NCI-H2227 treated with DMSO at 0.1 percent for 48 hours (cell line): ENCODE measurements at regions not wholly inside any gene's neighbourhood (a gene's known extent, or its start where the extent isn't known, plus 50 kb on each side); places are given as distances from the start of the nearest gene placed in this dataset.

Experiments used
- DNase-seq: peaks from one replicate; lab custom pipeline; 2025; lab: John Stamatoyannopoulos, UW

DNA sequence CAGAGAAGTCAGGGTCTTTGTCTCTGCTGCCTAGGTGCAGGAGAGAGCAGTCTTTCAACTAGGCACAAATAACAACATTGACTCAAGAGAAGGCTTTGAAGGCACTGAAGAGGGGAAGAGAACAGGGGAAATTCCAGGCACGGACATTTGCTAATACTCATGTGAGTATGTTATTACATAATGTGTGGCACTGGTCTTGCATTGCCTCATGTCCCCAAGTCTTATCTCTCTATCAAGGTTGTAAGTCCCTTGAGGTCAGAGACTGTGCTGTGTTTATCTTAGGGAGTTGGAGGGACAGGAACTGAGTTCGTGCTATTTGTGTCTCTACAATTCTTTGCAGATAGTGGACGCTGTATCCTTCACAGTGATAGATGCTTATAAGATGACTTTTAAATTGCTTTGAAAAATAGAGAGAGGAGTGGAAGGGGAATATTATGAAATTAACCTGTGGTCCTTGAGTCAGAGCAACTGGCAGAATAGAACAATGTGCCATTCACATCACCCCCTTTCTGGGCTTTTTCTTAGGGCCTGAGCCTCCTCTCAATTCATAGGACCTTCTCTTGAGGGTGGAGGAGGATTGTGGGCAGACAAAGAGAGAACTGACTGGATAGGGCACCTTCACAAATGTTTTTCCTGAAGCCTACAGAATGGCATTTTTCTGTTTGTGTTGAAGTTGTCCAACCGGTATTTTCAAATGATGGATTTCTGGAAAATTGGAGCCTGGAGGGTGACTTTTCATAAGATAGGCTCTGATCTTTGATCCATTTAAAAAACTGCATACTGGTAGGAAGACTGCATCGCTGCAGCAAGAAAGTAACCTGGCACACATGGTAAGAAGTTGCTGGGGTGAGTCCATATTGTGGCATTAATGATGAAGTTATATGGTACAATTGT, 96.6 kb upstream of the CXCR4 start:
- DNase-seq: no peak

DNA sequence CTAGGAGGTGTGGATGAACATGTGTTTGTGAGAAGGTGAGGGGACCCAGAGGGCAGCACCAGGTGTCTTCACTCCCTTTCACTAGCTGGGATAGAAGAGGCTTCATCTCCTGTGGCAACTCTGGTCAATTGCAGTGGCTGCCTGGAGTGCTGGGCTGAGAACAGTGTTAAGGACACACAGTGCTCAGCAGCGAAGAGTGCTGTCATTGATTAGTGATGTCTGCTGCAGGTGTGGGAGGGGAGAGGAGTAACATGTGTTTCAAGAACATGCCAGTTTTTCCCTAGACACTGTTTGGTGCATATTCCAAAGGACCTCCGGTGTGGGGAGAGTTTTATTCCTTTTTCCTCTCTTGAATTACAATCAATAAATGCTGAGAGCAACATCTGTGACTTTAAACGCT, 95.9 kb upstream of the CXCR4 start:
- DNase-seq: no peak

DNA sequence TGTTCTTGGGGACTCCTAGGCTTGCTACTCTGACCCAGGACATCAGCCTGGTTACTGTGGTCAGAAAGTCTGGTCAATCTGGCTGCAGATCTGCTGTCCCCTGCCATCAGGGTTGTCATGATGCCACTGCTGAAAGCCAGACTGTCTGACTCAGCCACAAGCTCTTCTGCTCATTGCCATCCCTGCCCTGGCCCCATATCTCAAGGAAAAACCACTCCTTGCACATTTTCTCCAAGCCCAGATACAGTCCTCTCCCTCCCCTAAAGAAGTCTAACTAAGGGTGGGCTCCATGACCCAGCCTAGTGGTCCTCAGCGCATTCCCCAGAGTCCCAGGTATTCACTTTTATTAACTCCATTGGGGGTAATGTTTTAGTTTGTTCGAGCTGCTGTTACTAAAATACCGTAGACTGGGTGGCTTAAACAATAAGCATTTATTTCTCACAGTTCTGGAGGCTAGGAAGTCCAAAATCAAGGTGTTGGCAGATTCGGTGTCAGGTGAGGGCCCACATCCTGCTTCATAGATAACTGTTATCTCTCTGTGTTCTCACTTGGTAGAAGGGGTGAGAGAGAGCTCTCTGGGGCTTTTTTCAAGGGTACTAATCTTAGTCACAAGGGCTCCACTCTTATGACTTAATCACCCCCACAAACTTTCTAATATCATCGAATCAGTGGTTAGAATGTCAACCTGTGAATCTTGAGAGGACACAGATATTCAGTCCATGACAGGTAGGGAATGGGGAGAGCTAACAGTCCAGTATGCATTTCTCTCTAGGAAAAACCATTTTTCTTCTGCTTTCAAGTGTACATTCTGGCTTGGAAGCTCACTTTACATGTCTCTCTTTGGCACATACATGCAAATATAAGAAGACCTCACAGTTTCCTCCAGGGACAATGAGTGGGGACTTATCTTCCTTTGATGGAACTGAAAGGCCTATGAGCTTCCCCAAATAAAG, 94.8 kb upstream of the CXCR4 start:
- DNase-seq: no peak

DNA sequence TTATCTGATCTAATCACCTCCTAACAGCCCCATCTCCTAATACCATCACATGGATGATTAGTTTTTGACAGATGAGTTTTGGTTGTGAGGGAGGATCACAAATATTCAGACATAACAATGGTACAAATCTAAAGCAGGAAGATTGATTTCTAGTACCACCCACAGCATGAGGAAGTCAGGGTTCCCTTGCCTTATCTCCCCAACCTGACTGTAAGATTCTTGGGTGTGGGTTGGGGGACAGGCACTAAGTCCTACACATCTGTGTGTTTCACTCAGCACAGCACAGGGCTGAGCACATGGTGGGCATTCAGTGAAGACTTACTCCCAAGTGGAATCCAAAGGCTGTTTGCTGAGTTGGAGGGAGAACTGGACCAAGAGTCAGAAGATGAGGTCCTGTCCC, 93.8 kb upstream of the CXCR4 start:
- DNase-seq: no peak

DNA sequence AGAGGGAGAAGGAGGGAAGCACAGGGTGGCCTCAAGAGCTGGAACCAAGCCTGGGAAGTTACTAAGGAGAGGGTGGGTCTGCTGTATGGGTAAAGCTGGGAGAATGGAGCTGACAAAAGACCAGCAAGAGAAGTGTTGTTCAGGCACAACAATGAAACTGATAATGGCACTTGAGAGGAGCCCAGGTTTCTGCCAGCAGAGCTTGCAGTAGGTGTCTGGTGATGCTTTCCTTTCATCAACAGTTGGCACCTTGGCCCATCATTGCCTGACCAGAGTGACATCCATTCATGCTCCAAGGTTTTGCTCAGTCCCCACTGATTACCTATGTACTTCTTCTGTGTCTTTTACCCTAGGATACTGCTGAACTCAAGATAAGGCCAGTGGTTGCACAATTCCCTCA, 92.9 kb upstream of the CXCR4 start:
- DNase-seq: no peak

DNA sequence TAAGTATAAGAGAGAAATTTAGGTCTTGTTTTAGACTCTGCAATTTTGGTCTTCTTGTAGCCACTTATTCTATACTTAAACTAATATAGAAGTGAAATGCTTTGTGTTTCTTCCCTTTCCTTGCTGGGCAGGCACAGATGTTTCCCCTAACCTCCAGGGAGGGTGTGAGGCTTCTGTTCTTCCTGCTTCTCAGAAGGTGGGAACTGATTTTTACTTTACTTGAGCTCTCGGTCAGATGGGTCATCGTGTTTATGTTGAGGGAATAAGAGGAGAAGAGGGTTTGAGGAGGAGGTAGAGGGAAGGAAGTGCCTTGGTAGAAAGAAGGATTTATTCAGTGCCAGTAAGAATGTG, 92.5 kb upstream of the CXCR4 start:
- no peak for DNase-seq

DNA sequence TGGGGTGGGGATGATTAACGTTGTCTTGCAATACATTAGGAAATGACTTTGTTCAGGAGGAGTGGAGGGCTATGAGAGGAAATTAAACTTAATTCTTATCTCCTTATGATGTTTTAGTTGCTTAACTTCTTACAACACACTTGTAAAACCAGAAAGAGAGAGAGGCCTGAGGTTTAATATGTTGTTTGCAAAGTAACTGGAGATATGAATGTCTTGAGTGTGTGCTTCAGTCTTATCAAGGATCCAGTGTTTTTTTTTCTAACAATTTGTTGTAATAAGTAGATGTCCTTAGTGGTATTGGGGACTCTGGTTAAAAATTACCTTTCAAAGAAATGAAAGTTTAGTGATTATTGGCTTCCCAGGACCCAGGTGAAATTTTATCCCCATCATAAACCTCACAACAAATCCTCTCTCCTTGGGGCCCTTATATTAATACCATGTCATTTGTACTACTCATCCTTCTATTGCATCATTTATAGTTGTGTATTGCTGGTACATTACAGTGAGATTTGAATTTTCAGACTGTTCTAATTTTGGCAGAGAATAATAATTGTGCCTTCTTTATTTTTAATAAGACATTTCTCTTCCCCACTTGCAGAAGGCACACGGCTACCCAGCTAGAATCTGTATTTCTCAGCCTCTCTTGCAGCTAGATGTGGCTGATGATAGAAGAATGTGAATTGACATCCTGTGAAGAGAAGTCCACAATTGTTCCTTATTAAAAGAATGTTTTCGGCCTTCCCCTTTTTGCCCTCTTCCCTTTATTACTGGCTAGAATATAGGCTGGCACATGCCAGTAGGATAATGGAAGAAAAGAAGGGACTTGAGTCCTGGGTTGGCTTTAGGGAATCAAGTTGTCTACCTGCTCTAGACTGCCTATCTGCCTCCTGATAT, 91.9 kb upstream of the CXCR4 start:
- DNase-seq: no peak

DNA sequence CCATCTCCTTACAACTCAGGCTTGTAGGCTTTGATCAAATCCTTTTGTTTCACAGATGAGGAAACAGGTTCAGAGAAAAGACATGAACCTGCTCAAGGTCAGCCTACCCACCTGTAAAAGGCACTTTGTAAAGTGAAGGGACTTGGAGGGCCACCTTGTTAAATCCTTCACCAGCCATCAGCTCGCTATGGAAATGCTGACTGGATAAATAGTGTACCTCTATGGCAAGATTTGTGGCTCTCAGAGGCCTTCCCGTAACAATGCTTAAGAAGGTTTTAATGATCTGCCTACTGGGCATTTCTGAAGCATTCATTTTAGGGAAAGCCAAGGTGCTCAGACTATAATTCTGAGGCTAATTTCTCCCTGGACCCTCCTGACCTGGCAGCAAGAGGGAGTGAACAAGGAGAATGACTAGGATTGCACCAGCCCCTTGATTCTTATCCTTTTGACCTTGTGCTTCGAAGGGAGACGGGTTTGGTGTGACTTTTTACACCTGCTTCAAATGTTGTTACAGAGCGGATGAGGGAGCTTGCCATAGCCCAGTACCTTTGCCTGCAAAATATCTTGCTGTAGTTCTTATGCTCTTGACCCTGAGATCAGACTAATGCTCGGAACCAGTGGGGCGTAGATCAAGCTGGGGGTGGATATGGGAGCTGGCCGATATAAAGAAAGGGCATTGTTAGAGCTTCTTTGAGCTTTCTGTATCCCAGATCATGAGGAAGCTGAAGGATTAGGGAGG, 90.9 kb upstream of the CXCR4 start:
- no peak for DNase-seq

DNA sequence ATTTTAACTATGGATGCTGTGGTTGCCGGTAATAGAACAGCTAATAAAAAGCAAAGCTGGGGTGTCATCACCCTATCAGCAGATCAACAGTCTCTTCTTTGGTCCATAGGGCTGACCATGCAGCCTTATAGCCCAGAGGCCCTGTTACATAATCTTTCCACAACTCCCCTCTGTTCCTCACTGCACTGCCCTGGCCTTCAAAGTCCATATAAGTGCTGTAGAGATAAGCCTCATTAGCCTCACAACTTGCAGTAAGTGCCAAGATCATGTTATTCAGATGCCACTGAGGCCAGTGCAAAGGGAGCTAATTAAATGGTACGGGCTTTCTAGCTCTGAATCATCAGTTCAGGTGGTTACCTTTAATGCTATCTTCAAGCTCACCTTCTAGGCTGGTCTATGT, 89.7 kb upstream of the CXCR4 start:
- DNase-seq: no peak

DNA sequence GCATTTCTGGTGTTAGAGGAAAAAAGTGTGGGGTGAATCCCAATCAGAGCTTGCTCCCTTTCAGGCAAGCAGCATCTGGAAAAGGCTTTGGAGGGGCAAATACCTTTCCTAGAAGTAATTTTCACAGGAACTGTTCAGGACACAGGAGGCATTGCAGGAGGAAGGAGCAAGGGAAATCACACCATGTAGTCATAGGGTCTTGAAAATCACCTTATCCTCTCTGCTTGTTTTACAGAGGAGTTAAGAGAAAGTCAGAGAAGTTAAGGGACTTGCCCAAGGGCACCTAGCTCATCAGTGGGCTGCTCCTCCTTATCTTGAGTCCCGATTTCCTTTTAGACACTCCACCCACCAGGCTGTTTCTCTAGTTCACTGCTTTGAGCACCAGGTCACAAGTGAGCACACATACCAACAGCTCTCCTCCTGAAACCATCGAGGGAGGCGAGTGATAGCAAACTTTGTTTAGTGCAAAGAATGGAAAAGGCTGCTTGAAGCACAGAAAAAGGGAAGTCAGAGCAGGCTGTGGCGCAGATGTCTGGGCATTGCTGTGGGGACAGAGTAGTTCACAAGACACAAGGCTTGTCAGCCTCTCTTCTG, 89.2 kb upstream of the CXCR4 start:
- no peak for DNase-seq

DNA sequence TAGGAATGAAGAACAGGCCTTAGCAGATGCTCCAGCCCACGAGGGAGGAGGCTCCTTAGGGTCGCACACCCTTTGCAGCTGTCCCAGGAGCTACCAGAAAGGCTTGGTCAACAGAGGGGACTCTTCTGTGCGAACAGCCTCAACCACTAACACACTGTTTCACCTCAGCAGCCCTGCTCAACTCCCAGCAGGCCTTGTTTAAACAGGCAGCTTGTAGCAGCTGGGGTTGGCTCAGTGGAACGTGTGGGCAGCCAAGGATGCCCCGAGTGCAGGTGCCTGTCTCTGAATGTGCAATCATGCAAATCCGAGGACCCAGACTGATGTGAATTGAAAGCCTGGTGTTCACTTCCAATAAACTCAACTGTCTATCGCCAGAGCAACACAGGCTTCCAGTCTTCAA, 88.7 kb upstream of the CXCR4 start:
- no peak for DNase-seq

DNA sequence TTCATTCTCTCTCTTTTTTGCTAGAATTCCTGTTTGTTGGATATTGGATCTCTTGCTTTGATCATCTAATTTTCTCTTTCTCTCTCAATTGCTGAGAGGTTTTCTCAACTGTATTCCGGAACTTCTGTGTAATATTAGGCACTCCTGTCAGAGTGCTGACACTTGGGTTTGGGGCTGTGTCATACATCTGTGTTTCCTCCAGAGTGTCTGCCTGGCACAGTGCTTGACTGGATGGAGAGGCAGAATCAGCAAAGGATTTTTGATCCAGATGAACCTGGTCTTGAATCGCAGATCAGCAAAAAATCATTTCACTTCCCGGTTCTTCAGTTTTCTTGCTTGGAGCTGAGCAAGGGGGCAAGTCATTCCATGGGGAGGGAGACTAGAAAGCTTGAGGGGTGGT, 87.7 kb upstream of the CXCR4 start:
- DNase-seq: no peak

DNA sequence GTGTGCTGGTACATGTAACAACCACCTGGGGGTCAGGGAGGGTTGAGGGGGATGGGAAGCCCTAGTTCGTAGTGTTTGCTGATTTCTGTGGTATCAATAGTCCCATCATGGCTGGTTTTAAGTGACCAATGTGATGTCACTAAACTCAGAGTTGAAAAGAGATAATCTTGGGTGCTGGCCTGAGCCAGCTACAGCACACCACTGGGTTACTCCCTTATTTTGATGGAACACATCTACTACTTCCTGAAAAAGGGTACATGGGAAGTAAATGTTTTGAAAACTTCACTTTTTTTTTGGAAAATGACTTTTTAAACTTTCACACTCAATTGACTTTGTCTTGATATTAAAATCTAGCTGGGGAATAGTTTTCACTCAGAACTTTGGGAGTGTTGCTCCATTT, 87.0 kb upstream of the CXCR4 start:
- no peak for DNase-seq

DNA sequence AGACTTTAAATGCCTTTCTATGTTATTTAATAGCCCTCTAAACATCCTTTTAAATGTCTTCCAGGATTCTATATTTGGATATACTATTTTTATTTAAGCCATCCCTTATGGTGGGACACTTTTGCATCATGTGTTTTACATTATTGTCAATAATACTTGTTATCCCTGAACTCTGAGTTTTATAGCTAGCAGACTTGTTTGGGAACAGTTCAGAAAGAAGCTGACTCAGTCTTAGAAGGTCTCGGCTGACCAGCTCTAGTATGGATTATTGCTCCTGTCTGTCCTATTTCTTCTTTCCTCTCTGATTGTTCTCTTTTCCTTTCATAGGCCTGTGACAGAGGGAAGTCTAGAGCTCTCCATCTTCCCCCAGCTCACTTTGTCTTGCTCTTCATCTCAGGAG, 77.3 kb upstream of the CXCR4 start:
- no peak for DNase-seq

DNA sequence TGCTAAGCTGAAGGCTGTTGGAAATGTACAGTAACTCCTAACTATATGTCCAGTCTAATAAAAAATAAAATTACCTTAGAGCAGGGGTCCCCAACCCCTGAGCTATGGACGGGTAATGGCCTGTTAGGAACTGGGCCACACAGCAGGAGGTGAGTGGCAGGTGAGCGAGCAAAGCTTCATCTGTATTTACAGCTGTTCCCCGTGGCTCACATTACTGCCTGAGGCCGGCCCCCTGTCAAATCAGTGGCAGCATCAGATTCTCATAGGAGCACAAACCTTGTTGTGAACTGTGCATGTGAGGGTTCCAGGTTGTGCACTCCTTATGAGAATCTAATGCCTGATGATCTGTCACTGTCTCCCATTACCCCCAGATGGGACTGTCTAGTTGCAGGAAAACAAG, 73.1 kb upstream of the CXCR4 start:
- no peak for DNase-seq

DNA sequence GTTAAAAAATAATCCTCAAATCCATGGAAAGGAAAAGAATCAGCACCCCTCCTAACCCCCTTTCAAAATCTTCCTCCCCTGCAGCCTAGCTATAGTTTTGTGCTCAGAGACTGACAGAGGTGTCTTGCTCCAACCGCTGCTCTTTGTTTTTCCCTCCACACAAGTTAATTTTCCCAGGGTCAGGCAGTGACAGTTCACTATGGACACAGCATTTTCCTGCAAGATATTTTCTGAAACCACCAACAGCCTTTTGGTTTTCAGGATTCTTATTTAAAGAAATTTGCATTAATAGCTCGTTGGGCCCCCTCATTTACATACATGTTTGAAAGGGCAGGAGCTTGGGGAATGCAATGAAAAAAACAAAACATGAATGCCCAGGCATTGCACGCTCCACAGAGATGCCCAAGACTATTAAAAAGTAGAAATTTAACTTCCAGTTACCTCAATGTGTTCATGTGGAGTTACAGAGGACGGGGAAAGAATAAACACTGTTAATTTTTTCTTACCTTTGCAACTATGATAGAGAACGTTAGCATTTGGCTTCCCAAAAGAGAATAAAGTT, 71.4 kb upstream of the CXCR4 start:
- DNase-seq: no peak

DNA sequence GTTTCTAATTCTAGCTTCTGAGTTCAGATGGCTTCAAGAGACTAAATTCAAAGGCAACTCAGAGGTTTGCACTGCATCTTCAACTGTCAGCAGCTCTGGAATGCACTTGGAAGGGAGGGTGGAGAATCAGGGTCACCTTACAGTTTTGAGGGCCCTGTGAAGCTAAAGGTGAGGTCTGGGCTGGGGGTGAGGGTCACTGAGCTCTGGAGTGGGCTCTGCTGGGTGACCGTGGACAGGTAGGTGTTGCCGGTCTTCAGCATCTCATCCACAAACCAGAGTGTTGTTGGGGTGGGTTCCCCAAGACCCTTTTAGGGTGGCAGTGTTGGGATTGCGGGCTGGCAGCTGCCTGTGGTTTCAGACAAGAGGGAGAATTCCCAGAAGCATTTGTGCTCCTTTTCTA, 70.1 kb upstream of the CXCR4 start:
- DNase-seq: no peak

DNA sequence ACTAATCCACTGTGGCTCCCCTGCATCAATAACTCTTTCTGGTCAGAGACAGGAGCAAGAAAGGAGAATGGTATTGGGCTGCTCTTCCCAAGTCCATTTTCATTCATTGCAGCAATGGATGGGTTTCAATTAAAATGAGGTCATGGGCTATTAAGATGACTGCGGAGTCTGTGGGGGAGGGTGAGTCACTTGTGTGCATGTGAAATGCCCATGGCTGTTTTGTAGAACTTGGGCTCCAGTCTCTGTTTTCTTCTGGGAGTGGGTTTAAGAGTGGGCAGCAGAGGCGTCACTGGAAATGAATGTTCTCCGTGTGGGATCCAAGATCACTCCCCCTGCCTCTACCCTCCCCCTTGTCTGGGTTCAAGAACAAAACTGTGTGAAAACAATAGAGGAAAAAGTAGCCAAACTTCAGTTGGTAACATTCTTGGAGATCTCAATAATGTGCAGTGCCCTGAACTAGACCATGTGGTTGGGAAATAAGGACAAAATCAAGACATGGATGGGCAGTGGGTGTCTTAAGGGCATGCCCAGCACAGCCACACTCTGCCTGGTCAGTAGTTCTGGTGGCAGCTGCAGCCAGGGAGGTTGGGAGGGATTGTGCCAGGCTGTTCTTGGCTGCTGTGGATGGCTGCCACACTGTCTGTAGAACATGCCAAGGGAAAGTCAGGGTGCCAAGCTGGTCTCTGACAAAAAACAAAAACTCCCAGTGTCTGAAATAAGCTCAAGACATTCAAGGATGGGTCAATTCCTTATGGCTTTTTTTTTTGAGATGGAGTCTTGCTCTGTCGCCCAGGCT, 68.2 kb upstream of the CXCR4 start:
- no peak for DNase-seq

DNA sequence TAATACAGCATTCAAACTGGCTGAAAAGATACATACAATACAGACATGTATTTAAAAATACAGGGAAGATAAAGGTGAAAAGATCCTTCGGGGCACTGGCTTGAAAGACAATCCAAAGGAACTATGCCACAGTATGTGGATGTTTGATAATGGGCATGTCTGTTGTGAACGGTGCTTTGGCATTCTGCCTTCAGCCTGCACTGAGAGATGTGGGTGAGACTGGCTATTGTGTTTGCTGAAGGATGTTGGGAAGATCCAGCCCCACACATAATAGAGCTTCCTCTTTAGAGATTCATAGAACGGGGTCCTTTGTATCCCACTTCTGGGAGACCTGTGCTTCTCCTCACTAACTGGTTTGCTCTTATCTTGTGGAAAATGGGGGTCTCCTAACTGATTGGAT, 65.1 kb upstream of the CXCR4 start:
- DNase-seq: no peak

DNA sequence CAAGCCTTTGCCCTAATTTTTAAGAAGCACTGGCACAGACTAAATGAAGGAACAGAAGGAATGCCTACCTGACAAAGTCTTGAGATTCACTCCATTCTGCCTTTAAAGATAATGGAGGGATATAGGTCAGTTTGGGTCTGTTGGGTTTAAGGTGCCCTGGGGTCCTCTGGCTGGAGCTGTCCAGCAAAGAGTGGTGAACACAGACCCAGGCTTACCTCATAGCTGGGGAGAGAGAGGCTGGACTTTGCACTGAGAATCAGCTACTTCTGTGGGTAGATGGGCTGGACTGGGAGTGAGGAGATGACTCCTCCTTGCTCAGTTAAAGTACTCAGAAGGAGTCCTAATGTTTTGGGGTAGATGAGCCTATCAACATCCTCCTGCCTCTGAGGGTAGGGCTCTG, 64.4 kb upstream of the CXCR4 start:
- no peak for DNase-seq
